Activated CD4-positive, alpha-beta T cell treated with anti-CD3 and anti-CD28 coated beads for 48 hours (primary cell): ENCODE measurements at regions not wholly inside any gene's neighbourhood (a gene's known extent, or its start where the extent isn't known, plus 50 kb on each side); places are given as distances from the start of the nearest gene placed in this dataset.
A peak's percentile ranks its signal among the peaks of the same experiment; 100 is the strongest.
"Not testable (repeated sequence)": the region's sequence is repeated elsewhere in the genome, so short reads cannot be mapped to it uniquely, and the experiment has no call there.

Experiments used
- DNase-seq: peaks from one replicate; pipeline ENCODE4 v3.0.0-alpha.2; 2020

GRCh38 chr12:131214936-131215335 is 261.2 kb downstream of the ADGRD1 start:
- DNase-seq: not testable (repeated sequence)

- DNase-seq: not testable (repeated sequence)
Observed at GRCh38 chr12:131216587-131216986, 262.9 kb downstream of the ADGRD1 start.

- DNase-seq: no peak
Observed at GRCh38 chr12:131217024-131217586, 263.4 kb downstream of the ADGRD1 start.

- DNase-seq: no peak
Observed at GRCh38 chr12:131218026-131218922, 264.6 kb downstream of the ADGRD1 start.

GRCh38 chr12:131218923-131219669 is 265.4 kb downstream of the ADGRD1 start:
- no peak for DNase-seq

GRCh38 chr12:131219670-131220330 is 266.1 kb downstream of the ADGRD1 start:
- no peak for DNase-seq

GRCh38 chr12:131220331-131220685 is 266.6 kb downstream of the ADGRD1 start:
- no peak for DNase-seq

GRCh38 chr12:131221061-131221956 is 267.6 kb downstream of the ADGRD1 start:
- no peak for DNase-seq

GRCh38 chr12:131221957-131222328 is 268.2 kb downstream of the ADGRD1 start:
- DNase-seq: no peak

GRCh38 chr12:131222329-131223139 is 268.8 kb downstream of the ADGRD1 start:
- peak; percentile 54 for DNase-seq

GRCh38 chr12:131223171-131223761 is 269.6 kb downstream of the ADGRD1 start:
- DNase-seq: no peak

- DNase-seq: no peak
Observed at GRCh38 chr12:131223791-131224225, 270.1 kb downstream of the ADGRD1 start.

GRCh38 chr12:131224226-131225065 is 270.7 kb downstream of the ADGRD1 start:
- DNase-seq: peak; percentile 29

- DNase-seq: not testable (repeated sequence)
Observed at GRCh38 chr12:131225066-131225380, 271.3 kb downstream of the ADGRD1 start.

GRCh38 chr12:131226345-131227265 is 272.9 kb downstream of the ADGRD1 start:
- DNase-seq: no peak

GRCh38 chr12:131227641-131228040 is 273.9 kb downstream of the ADGRD1 start:
- not testable (repeated sequence) for DNase-seq

GRCh38 chr12:131229079-131229425 is 275.3 kb downstream of the ADGRD1 start:
- DNase-seq: not testable (repeated sequence)

GRCh38 chr12:131229426-131230339 is 276.0 kb downstream of the ADGRD1 start:
- no peak for DNase-seq
